Panc1 (cell line): ENCODE measurements at regions not wholly inside any gene's neighbourhood (a gene's known extent, or its start where the extent isn't known, plus 50 kb on each side); places are given as distances from the start of the nearest gene placed in this dataset.

Experiments
- CTCF ChIP-seq: fragments of 450-650 bp; IDR thresholded peaks from 2 replicates; pipeline ENCODE4 v1.5.1; 2017; ENCODE audit warnings: mild to moderate bottlenecking
- POLR2AphosphoS5 ChIP-seq: IDR thresholded peaks from 2 replicates; pipeline ENCODE4 v1.6.1; 2012; ENCODE audit warnings: mild to moderate bottlenecking, low read depth, low read length, moderate library complexity
- REST ChIP-seq, 2 experiments: IDR thresholded peaks; 2 replicates each; pipeline ENCODE4 v1.6.1; 2011 to 2012; ENCODE audit warnings: low read depth in 2 of 2, control low read depth in 1 of 2, low read length in 1 of 2, mild to moderate bottlenecking in 1 of 2, moderate library complexity in 1 of 2; ENCODE audit not compliant: insufficient read depth in 1 of 2
- SIN3A ChIP-seq: IDR thresholded peaks from 2 replicates; pipeline ENCODE4 v1.6.1; 2012; ENCODE audit warnings: low read depth, mild to moderate bottlenecking, low read length, moderate library complexity, borderline replicate concordance; ENCODE audit not compliant: insufficient read depth
- TCF7L2 ChIP-seq: IDR thresholded peaks from 2 replicates; pipeline ENCODE4 v1.6.1; 2011; ENCODE audit warnings: mild to moderate bottlenecking, low read depth, low read length, inconsistent platforms

- TF ChIP-seq REST (IDR thresholded peaks at IDR 0.05; ENCODE audit: insufficient read depth in 1 of 2, low read depth in 2 of 2, low read length in 1 of 2), result no peak
- TF ChIP-seq CTCF, result no peak
- TF ChIP-seq POLR2AphosphoS5, result no peak
- no peak for TF ChIP-seq SIN3A
- TF ChIP-seq TCF7L2, result no peak
Observed at GRCh38 chr3:55164876-55165275, 237.0 kb upstream of the LRTM1 start.
